Fibroblast of gingiva (primary cell): ENCODE measurements at regions not wholly inside any gene's neighbourhood (a gene's known extent, or its start where the extent isn't known, plus 50 kb on each side); places are given as distances from the start of the nearest gene placed in this dataset.
"Not testable (repeated sequence)": the region's sequence is repeated elsewhere in the genome, so short reads cannot be mapped to it uniquely, and the experiment has no call there.

Experiments
- DNase-seq: peaks from one replicate; pipeline ENCODE4 v3.0.0-alpha.2; 2011; ENCODE audit warnings: low read depth

DNA sequence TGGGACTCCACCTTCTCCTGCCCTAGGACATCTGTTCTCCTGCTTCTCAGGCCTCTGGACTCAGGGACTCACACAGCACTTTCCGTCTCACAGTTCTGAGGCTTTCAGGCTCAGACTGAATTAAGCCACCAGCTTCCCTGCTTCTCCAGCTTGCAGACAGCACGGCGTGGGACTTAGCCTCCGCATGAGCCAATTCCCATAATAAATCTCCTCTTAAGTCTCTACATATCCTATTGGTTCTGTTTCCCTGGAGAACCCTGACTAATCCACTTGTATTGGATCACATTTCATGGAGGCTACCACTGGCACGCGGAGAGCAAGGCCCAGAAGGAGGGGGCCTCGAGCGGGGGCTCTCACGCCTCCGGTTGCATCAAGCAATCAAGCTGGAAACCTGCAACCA is 1313.6 kb downstream of the TBC1D22A start:
- no peak for DNase-seq

DNA sequence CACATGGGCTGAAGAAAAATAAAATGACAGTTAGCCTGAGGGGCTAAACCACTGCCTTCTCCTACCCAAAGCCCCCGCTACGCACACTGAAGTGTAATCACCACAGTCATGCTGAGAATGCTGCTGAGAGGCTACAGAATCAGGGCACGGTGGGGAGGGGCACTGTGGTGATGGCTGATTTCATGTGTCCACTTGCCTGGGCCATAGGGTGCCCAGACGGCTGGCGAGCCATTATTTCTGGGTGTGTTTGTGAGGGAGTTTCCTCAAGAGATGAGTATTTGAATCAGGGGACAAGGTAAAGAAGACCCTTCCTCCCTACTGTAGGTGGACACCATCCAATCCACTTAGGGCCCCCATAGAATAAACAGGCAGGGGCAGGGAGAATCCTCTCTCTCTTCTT is 1313.2 kb downstream of the TBC1D22A start:
- DNase-seq = no peak

DNA sequence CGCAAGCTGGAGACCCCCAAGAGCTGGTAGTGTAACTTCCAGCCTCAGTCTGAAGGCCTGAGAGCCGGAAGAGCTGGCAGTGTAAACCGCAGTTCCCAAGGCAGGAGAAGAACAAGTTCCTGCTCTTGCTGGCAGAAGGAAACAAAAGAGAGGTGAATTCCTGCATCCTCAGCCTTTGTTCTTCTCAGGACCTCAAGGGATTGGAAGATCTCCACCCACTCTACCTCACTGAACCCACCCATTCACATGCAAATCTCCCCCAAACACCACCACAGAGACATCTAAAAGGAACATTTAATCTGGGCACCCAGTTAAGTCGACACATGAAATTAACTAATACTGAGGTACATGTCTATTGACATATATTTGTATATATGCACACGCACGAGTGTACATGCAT is 1310.3 kb downstream of the TBC1D22A start:
- no peak for DNase-seq

DNA sequence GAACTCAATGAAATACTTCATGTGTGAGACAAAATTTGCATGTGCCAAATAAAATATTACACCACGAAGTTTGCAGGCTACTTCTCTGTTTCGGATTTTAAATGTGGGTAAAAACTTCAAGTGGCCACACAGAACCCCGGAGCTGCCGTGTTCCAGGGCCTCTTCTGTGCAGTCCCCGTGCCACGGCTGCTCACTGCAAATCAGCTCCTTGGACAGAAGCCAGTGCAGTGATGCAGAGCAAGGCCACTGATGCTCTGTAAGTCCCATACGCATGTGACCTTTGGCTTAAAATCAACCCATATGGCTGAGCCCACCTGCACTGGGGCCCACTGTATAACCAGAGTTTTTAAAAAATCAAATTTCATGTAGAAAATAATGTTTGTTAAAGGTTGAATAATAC is 1309.4 kb downstream of the TBC1D22A start:
- DNase-seq = no peak

DNA sequence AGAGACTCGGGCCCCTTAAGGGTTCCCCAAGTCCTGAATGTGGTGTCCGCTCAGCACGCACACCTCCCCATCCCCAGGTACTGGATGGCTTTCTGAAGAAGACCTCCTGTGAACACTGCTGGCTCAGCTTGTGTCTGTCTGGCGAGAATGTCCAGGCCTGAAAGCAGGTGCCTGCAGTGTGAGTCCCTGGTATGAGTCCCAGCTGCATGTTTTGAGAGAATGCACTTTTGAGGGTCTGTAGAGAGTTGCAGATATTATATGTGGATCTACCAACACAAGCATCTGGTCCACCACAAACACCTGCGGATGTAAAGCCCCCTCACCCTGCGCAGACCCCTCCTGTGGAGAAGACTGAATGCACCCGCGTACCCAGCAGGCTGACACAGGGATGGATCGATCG is 1308.9 kb downstream of the TBC1D22A start:
- no peak for DNase-seq

DNA sequence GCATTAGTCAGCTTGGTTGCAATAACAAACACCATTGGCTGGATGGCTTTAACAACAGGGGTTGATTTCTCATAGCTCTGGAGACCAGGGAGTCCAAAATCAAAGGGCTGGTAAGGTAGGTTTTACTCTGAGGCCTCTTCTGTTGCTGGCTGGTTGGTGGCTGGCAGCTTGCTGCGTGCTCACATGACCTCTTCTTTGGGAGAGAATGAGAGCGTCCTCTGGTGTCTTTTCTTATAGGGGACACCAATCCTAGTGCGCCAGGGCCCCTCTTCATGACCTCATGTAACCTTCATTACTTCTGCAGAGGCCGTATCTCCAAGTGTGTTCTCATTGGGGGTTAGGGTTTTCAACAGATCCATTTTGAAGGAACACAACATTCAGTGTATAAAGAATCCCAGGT is 1308.3 kb downstream of the TBC1D22A start:
- DNase-seq = no peak

DNA sequence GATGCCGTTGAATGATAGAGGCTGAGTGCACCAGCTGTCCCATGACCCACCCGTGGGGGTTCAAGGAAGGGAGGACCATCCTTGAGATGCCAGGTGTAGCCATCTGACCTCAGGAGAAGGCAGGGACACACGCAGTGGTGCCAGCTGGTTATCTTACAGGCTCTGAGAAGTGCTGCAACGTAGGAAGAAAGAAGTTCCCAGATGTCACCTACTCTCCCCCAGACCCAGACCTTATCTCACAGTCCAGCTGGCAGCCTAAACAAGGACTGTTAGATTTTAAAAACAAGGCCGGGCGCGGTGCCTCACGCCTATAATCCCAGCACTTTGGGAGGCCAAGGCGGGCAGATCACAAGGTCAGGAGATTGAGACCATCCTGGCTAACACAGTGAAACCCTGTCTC is 1307.6 kb downstream of the TBC1D22A start:
- DNase-seq = no peak

DNA sequence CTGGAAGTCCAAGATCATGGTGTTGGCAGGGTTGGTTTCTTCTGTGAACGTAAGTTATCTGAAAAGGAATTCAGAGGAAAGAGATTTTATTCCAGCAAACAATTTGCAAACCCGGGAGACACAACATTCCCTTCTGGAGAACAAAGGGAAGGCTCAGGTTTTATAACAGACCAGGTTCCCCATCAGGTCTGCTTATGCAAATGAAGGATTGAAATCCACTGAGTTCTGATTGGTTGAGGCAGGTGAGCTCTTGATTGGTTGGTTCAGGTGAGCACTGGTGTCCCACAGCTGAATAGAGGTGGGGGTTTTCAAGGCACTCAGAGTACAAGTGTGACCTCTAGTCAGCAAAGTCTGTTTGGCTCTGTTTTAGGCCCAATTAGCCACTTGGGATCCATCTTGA is 1306.8 kb downstream of the TBC1D22A start:
- no peak for DNase-seq

DNA sequence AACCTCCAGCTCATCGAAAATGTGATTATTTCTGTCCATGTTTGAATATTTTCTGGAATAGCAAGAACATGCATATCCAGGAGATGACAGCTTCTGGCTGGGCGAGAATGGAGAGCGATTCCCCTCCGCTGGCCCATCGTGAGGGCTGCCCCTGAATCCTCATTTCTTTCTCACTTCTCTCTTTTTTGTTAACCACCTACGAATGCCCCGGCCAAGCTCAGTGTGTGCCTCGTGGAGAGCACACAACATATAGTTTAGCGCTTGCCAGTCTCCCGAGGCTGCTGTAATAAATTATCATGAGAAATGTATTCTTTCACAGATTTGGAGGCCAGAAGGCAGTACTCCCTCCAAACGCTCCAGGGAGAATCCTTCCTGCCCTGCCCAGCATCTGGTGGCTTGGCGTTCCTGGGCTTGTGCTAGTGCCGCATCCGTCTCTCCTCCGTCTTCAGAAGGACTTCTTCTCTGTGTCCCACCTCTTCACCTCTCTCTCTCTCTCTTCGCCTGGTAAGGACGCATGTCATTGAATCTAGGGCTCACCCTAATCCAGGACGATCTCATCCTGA is 1306.0 kb downstream of the TBC1D22A start:
- DNase-seq = no peak

DNA sequence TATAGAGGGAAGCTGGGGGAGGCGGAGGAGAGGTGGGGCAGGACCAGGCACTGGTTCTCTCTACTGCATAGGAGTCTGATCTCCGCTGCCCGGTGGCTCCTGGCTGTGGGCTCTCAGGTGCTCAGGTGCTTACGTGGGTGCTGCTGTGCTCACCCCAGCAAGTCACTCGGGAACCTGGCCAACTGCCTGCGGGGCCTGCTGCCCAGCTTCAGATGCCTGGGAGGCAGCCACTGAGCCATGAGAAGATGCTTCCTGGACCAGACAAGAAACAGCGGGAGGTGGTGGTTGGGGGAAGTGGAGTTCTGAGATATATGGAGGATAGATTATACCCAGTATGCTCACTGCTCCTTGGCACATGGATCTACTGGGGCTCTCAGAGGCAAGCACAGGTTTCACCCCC is 1303.4 kb downstream of the TBC1D22A start:
- DNase-seq = no peak

DNA sequence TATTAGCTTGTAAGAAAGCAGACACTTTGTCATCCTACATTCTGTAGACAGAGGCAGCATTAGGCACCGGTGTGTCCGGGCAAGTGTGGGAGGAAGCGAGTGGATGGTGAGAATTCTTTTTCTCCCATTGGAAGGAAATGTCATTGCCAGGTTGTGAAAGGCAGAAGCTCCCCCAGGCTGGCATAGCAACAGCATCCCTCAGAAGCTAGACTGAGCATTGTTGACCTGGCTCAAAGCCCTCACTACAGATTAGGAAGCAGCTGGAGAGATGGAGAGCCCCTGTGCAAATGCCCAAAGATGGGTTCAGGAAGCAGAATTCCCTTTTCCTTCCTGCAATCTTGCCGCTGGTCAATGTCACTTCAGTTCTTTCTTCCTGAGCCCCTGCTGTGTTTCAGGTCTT is 1299.3 kb downstream of the TBC1D22A start:
- DNase-seq = no peak

DNA sequence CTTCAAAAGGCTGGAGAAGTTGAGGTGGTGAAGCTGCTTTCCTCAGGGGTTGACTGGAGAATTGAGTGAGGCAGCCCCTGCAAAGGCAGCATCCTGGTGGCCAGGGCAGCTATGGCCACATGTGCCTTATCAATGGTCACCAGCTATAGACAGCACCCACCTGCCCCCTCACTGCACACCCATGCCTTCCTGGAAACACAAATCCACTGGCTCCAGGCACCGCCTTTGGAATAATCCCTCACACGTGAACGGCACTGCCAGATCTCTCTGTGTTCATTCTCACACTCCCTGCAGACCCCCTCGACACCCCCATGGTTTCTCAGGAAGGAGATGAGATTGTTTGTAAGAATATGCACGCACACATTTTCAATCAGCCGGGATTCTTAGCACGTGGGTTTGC is 1297.8 kb downstream of the TBC1D22A start:
- DNase-seq = no peak

DNA sequence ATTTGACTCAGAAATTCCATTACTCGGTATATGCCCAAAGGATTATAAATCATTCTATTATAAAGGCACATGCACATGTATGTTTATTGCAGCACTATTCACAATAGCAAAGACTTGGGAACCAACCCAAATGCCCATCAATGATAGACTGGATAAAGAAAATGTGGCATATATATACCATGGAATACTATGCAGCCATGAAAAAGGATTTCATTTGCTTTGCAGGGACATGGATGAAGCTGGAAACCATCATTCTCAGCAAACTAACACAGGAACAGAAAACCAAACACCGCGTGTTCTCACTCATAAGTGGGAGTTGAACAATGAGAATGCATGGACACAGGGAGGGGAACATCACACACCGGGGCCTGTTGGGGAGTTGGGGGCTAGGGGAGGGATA is 1297.1 kb downstream of the TBC1D22A start:
- not testable (repeated sequence) for DNase-seq

DNA sequence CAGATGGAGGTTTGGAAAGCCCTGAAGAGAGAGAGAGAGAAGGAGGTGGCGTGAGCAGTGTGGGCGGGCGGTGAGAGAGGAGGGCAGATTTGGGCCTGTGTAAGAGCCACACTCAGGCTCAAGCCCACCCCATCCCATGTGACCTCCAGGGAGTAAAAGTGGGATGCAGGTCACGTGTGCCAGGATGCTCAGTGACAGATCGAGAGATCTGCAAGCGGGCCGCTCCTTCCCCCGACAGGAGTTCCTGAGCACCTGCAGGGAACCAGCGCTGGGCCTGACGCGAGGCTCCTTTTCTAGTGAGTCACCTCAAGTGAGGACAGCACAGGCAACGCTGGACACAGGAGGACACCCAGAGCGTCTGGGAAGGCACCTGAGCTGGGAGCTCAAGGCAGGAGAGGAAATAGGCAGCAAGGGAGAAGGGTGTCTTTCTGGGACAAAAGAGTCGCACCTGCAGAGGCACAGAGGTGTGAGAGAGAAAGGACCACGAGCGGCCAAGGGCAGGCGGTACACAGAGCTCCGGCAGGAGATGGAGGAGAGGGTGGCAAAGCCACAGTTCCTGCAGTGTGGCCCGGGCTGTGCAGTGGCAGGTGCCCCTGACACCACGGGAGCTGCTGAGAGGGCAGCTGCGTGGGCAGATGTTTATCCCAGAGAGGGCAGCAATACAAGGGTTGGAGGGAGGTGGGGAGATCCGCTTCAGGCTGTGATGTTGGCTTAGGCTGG is 1294.8 kb downstream of the TBC1D22A start:
- no peak for DNase-seq

DNA sequence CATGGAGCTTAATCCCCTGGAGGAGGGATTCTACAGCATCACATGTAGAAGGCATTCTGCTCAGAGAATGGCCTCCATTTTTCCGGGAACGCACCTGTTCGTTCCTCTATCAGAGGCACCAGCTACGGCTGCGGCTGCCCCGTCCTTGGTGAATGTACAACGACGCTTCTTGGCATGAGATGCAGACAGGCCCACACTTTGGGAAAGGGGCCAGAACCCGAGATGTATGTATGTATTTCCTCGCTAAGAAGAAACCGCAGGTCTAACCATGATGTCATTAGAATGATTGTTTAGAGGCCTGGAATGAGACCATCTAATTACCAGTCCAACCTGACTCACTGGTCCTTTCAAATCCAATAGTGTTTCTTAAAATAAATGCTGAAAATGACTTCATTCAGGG is 1293.4 kb downstream of the TBC1D22A start:
- DNase-seq = no peak

DNA sequence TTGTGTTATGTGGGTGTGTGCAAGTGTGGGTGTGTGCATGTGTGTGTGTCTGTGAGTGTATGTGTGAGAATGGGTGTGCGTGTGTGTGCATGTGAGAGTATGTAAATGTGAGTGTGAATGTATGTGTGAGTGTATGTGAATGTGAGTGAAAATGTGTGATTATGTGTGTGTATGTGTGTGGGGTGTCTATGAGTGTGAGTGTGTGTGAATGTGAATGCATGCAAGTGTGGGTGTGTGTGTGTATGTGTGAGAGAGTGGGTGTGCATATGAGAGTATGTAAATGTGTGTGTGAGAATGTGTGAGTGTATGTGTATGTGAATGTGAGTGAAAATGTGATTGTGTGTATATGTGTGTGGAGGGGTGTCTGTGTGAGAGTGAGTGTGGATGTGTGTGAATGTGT is 1292.7 kb downstream of the TBC1D22A start:
- no peak for DNase-seq

DNA sequence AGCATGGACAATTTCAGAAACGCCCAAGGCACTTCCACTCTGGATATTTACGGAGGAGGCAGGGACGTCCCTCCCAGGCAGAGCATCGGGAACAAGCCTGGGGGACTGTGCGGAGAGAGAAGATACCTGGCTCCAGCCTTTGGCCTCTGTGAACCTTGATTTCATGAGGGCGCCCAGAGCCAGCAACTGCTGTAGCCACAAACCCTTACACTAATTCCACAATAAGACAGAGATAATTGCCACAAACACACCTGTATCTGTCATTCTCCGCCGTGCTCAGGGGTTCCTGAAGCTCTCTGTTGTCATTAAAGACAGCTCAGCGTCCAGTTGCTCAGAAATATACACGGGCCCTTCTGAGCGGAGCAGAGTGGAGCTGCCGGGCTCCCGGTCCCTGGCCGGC is 1292.1 kb downstream of the TBC1D22A start:
- DNase-seq = no peak

DNA sequence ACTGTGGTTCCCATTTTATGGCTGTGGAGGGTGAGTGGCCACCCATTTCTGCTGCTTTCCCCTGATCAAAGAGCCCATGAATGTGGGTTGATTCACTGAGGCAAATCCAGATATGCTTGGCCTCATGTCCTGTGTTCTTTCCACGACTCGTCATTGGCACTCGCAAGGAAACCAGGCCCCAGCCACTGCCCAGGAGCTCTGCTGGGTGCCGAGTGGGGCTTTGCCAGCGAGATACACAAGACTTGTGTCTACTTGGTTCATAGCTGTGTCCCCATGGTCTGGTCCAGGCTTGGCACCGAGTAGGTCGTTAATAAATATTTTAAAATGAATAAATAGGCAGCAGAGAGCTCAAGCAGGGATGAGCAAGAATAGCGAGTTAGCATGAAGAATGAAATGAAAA is 1291.5 kb downstream of the TBC1D22A start:
- no peak for DNase-seq

DNA sequence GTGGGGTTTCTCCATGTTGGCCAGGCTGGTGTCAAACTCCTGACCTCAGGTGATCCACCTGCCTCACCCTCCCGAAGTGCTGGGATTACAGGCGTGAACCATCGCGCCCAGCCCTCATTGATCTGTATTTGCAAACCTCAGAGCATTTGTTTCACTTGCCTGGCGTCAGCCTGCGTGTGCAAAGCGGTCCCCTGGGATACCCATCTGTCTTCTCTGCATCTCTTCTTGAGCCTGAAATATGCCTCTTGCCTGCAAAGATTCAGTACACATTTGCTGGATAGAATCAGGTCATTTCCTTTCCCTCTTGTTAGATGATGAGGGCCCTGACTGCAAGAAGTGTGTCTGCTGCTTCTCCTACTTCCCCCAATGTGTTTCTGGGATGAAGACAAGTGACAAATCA is 1291.0 kb downstream of the TBC1D22A start:
- no peak for DNase-seq

DNA sequence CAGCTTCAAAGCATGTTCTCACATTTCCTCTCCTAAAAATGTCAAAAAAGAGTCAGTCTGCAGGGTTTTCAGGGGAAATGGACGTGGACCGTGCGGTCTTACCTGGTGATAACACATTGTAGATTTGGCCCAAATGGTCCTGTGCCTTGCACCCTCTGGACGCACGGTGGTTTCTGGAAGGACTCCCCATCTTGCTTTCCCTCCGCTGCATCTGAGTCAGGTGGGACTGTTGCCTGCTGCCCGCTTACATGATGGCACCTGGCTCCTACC is 1290.1 kb downstream of the TBC1D22A start:
- no peak for DNase-seq

DNA sequence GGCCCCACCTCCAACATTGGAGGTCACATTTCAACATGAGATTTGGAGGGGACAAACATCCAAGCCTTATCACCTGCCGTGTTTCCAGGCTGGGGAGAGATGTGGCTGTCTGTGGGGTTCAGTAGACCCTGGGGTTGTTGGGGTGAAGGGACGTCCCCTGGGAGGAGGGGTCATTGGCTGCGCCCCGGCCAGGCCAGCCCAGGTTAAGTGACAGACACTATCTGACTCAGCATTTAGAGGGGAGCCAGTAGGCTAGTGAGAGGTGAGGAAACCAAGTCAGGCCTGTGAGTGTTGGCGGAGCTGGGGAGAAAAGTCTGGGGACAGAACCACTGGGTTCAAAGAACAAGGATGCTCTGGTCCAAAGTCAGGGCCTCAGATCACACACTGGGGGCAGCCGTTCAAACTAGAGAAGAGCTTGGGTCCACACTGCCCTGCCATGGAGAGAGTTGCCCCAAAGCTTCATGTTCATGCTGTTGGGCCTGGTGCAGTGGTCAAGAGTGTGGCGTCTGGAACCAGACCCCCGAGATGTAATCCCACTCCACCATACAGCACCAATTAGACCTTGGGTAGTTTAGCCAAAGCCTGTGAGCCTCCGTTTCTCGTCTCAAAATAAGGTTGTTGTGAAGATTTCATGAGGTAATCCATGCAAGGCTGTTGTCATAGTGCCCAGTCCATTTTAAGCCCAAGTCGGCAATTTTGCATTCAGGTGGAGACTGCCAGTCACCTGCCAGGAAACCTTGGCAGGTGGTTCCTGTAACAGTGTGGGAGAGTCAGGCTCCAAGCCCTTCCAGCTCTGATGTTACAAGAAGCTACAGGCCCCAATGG is 1289.6 kb downstream of the TBC1D22A start:
- no peak for DNase-seq

DNA sequence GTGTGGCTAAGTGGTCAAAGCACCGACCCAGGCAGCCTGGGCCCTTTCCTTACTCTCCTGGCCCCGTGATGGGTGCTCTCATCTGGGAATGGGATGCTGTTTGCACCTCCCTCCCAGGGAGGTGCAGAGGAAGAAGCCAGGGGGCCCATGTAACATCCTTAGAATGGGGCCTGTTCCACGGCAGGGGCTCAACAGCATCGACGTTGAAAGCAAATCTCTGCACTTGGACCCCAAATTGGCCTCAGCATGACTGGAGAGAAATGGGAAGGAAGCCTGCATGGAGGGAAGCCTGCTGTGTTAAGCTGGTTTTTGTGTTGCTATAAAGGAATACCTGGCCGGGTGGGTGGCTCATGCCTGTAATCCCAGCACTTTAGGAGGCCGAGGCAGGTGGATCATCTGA is 1288.4 kb downstream of the TBC1D22A start:
- no peak for DNase-seq

DNA sequence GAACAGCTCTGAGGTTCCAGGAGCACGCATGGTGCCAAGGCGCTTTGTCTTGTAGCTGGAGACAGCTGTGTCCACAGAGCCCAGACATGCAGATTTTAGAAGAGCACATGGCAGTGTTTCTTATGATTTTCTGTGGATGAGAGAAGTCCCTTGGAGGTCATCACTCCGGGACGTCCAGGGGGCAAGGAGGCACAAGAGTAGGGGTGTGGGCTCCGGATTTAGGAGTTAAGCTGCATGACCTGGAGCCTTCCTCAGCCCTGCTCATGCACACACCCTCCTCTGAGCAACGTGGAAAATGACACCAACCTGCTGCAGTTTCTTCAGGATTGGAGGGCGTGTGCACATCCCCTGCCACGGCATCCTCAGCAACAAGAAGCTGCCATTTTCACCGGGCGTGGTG is 1286.7 kb downstream of the TBC1D22A start:
- no peak for DNase-seq
